Mesothelial cell of epicardium (in vitro differentiated cells): ENCODE measurements at regions not wholly inside any gene's neighbourhood (a gene's known extent, or its start where the extent isn't known, plus 50 kb on each side); places are given as distances from the start of the nearest gene placed in this dataset.
A peak's percentile ranks its signal among the peaks of the same experiment; 100 is the strongest.

Experiments
- DNase-seq, 2 experiments: peaks; one replicate each; pipeline ENCODE4 v3.0.0; 2021; ENCODE audit warnings: low spot score in 2 of 2; ENCODE audit not compliant: unreplicated experiment in 2 of 2
- H3K27ac Mint-ChIP-seq: 2 replicates; pipeline ENCODE4 v1.8.0; 2021; ENCODE audit warnings: mixed read lengths
- H3K27me3 Mint-ChIP-seq: 2 replicates; pipeline ENCODE4 v1.8.0; 2021; ENCODE audit warnings: low read depth, mixed read lengths
- H3K36me3 Mint-ChIP-seq: 2 replicates; pipeline ENCODE4 v1.8.0; 2021; ENCODE audit warnings: mixed read lengths
- H3K4me1 Mint-ChIP-seq: 2 replicates; pipeline ENCODE4 v1.8.0; 2021; ENCODE audit warnings: mixed read lengths
- H3K4me3 Mint-ChIP-seq: 2 replicates; pipeline ENCODE4 v1.8.0; 2021; ENCODE audit warnings: mild to moderate bottlenecking, moderate library complexity, mixed read lengths
- H3K9me3 Mint-ChIP-seq: 2 replicates; pipeline ENCODE4 v1.8.0; 2021; ENCODE audit warnings: mixed read lengths
- CTCF ChIP-seq: fragments of 200-600 bp; sonication (generic); IDR thresholded peaks from one replicate; pipeline ENCODE4 v1.5.0; 2021; ENCODE audit warnings: antibody characterized with exemption; ENCODE audit not compliant: unreplicated experiment

GRCh38 chr3:104101736-104102135 is 1265.0 kb upstream of the ALCAM start:
- no peak for TF ChIP-seq CTCF
- Mint-ChIP-seq H3K4me1 (no peaks in the 10 kb centered on the region), H3K27me3 (no peaks in the 10 kb centered on the region), H3K9me3 (peaks cover 3% of the 10 kb centered on the region), H3K27ac (no peak overlapping the region), H3K36me3 (no peaks in the 10 kb centered on the region), H3K4me3 (no peak overlapping the region)
- no peak for DNase-seq

- no peaks in the 10 kb centered on the region for H3K4me1 Mint-ChIP-seq
- H3K36me3 Mint-ChIP-seq, result no peaks in the 10 kb centered on the region
- peak; percentile 54 for TF ChIP-seq CTCF
- no peaks in the 10 kb centered on the region for H3K27me3 Mint-ChIP-seq
- H3K4me3 Mint-ChIP-seq, result no peak overlapping the region
- peaks cover 3% of the 10 kb centered on the region for H3K9me3 Mint-ChIP-seq
- H3K27ac Mint-ChIP-seq, result no peak overlapping the region
- no peak for DNase-seq
Observed at GRCh38 chr3:104102386-104102785, 1264.3 kb upstream of the ALCAM start.

GRCh38 chr3:104106276-104106675 is 1260.4 kb upstream of the ALCAM start:
- no peaks in the 10 kb centered on the region for H3K9me3 Mint-ChIP-seq
- H3K27ac Mint-ChIP-seq, result no peak overlapping the region
- no peaks in the 10 kb centered on the region for H3K36me3 Mint-ChIP-seq
- DNase-seq, result no peak
- no peak for TF ChIP-seq CTCF
- no peaks in the 10 kb centered on the region for H3K4me1 Mint-ChIP-seq
- no peak overlapping the region for H3K4me3 Mint-ChIP-seq
- no peaks in the 10 kb centered on the region for H3K27me3 Mint-ChIP-seq

- TF ChIP-seq CTCF, result no peak
- no peaks in the 10 kb centered on the region for H3K36me3 Mint-ChIP-seq
- no peaks in the 10 kb centered on the region for H3K27me3 Mint-ChIP-seq
- DNase-seq, result no peak
- H3K4me3 Mint-ChIP-seq, result no peak overlapping the region
- no peak overlapping the region for H3K27ac Mint-ChIP-seq
- H3K4me1 Mint-ChIP-seq, result no peaks in the 10 kb centered on the region
- H3K9me3 Mint-ChIP-seq, result no peaks in the 10 kb centered on the region
Observed at GRCh38 chr3:104108522-104108921, 1258.2 kb upstream of the ALCAM start.

- Mint-ChIP-seq H3K4me1 (no peaks in the 10 kb centered on the region), H3K36me3 (no peaks in the 10 kb centered on the region), H3K4me3 (no peak overlapping the region), H3K27ac (no peak overlapping the region), H3K27me3 (no peaks in the 10 kb centered on the region), H3K9me3 (peaks cover 22% of the 10 kb centered on the region)
- no peak for DNase-seq
- no peak for TF ChIP-seq CTCF
Observed at GRCh38 chr3:104126463-104126862, 1240.2 kb upstream of the ALCAM start.

- no peaks in the 10 kb centered on the region for H3K27me3 Mint-ChIP-seq
- no peak for TF ChIP-seq CTCF
- DNase-seq, result no peak
Observed at GRCh38 chr3:104126864-104127553, 1239.7 kb upstream of the ALCAM start.

More at GRCh38 chr3:104126864-104127553, 1239.7 kb upstream of the ALCAM start:
- Mint-ChIP-seq H3K36me3 (no peaks in the 10 kb centered on the region), H3K27ac (no peak overlapping the region), H3K4me1 (no peaks in the 10 kb centered on the region), H3K9me3 (peaks cover 22% of the 10 kb centered on the region), H3K4me3 (no peak overlapping the region)
